B cell (primary cell): ENCODE measurements at regions not wholly inside any gene's neighbourhood (a gene's known extent, or its start where the extent isn't known, plus 50 kb on each side); places are given as distances from the start of the nearest gene placed in this dataset.

Experiments
- ATAC-seq: fragments of 200-7000 bp; cut with Tn5 transposase; one replicate; pipeline ENCODE4 v1.10.0; 2021; ENCODE audit warnings: low read depth, mild to moderate bottlenecking, moderate number of reproducible peaks, moderate library complexity
- CTCF ChIA-PET: fragments of 350-600 bp; sonication (Branson Sonifier 250); formaldehyde crosslinking; loops from one replicate; lab custom pipeline; 2021; ENCODE audit warnings: antibody characterized with exemption, inconsistent platforms; lab: Charles Lee
- POLR2A ChIA-PET: fragments of 350-600 bp; sonication (Branson Sonifier 250); formaldehyde crosslinking; loops from one replicate; lab custom pipeline; 2021; ENCODE audit warnings: antibody characterized with exemption; lab: Charles Lee
- DNase-seq: peaks from one replicate; pipeline ENCODE4 v3.0.0; 2013
- H2AFZ ChIP-seq: 2 replicates; pipeline ENCODE4 v1.6.1; 2012; ENCODE audit warnings: mild to moderate bottlenecking, low read depth, low read length; ENCODE audit not compliant: insufficient read depth, poor library complexity, severe bottlenecking
- H3K27ac ChIP-seq, 2 donors: 1 replicate in 1 of 2; 2 replicates in 1 of 2; pipeline ENCODE4 v1.5.1; 2012 to 2013; ENCODE audit warnings: low read length in 2 of 2, mild to moderate bottlenecking in 2 of 2, moderate library complexity in 1 of 2
- H3K27me3 ChIP-seq, 4 experiments: fragments of 200-600 bp in 1 of 4; sonication (generic) in 1 of 4; replicated peaks in 1 of 4; 1 replicate in 2 of 4; 2 replicates in 2 of 4; pipeline versions ENCODE4 v1.6.1 to v1.7.0; 2013 to 2016; ENCODE audit warnings: low read length in 3 of 4, mild to moderate bottlenecking in 2 of 4, mixed read lengths in 1 of 4, moderate library complexity in 1 of 4; ENCODE audit not compliant: insufficient read depth in 4 of 4, control insufficient read depth in 3 of 4; ENCODE audit errors: control extremely low read depth in 1 of 4
- H3K36me3 ChIP-seq, 2 experiments: replicated peaks in 1 of 2; 1 replicate in 1 of 2; 2 replicates in 1 of 2; pipeline versions ENCODE4 v1.6.1 to v1.7.1; 2013; ENCODE audit warnings: low read length in 1 of 2; ENCODE audit not compliant: insufficient read depth in 2 of 2, control insufficient read depth in 1 of 2; ENCODE audit errors: control extremely low read depth in 1 of 2, extremely low read depth in 1 of 2
- H3K4me1 ChIP-seq, 2 donors: fragments of 200-600 bp in 1 of 2; sonication (generic) in 1 of 2; 1 replicate in 1 of 2; 2 replicates in 1 of 2; pipeline versions ENCODE4 v1.5.1 to v1.6.1; 2013 to 2017; ENCODE audit warnings: low read length in 2 of 2; ENCODE audit not compliant: control insufficient read depth in 2 of 2, insufficient read depth in 2 of 2
- H3K4me2 ChIP-seq: replicated peaks from 2 replicates; pipeline ENCODE3; 2012; ENCODE audit warnings: mild to moderate bottlenecking, low read depth, low read length; ENCODE audit not compliant: poor library complexity, severe bottlenecking
- H3K4me3 ChIP-seq, 5 experiments: fragments of 200-600 bp in 1 of 5; sonication (generic) in 1 of 5; 1 replicate in 3 of 5; 2 replicates in 2 of 5; pipeline versions ENCODE4 v1.5.1 to v1.7.0; 2011 to 2016; ENCODE audit warnings: low read length in 4 of 5, mild to moderate bottlenecking in 4 of 5, low read depth in 2 of 5, control low read depth in 1 of 5, moderate library complexity in 1 of 5; ENCODE audit not compliant: insufficient read depth in 1 of 5; ENCODE audit errors: control extremely low read depth in 1 of 5, extremely low read depth in 1 of 5
- H3K79me2 ChIP-seq: fragments of 200-600 bp; sonication (generic); one replicate; pipeline ENCODE4 v1.6.0; 2016; ENCODE audit warnings: low read length; ENCODE audit not compliant: control insufficient read depth, insufficient read depth
- H3K9ac ChIP-seq: fragments of 200-600 bp; sonication (generic); 2 replicates; pipeline ENCODE4 v1.6.1; 2017; ENCODE audit warnings: mild to moderate bottlenecking, low read length, moderate library complexity
- H3K9me3 ChIP-seq, 3 donors: one replicate each; pipeline versions ENCODE4 v1.6.1 to v1.7.1; 2013; ENCODE audit warnings: low read length in 2 of 3; ENCODE audit not compliant: control insufficient read depth in 2 of 3, insufficient read depth in 1 of 3; ENCODE audit errors: control extremely low read depth in 1 of 3
- H4K20me1 ChIP-seq: 2 replicates; pipeline ENCODE4 v1.6.0; 2012; ENCODE audit warnings: mild to moderate bottlenecking, low read length; ENCODE audit not compliant: insufficient read depth, control insufficient read depth, poor library complexity, severe bottlenecking
- H3K27ac Mint-ChIP-seq: one replicate; pipeline ENCODE4 v1.8.0; 2021; ENCODE audit warnings: mixed read lengths
- H3K27me3 Mint-ChIP-seq: one replicate; pipeline ENCODE4 v1.8.0; 2021; ENCODE audit warnings: mixed read lengths
- H3K4me1 Mint-ChIP-seq: one replicate; pipeline ENCODE4 v1.8.0; 2021; ENCODE audit warnings: mixed read lengths
- H3K4me3 Mint-ChIP-seq: one replicate; pipeline ENCODE4 v1.8.0; 2021; ENCODE audit warnings: mixed read lengths
- H3K9me3 Mint-ChIP-seq: one replicate; pipeline ENCODE4 v1.8.0; 2022; ENCODE audit warnings: mixed read lengths; ENCODE audit not compliant: insufficient read depth
- EZH2 ChIP-seq: IDR thresholded peaks from 2 replicates; pipeline ENCODE4 v1.6.1; 2012; ENCODE audit warnings: borderline replicate concordance, low read depth, mild to moderate bottlenecking, moderate library complexity, low read length; ENCODE audit not compliant: insufficient read depth, poor library complexity, severe bottlenecking
- WGBS: methylation state at CpG from one replicate; pipeline ENCODE4 v1.1.5; 2013; ENCODE audit warnings: missing lambda C conversion rate; ENCODE audit not compliant: insufficient coverage; 5-methylcytosine and 5-hydroxymethylcytosine counted together
- intact Hi-C: fragments of 100-400 bp; cut with micrococcal nuclease; formaldehyde crosslinking; loops from one replicate; pipeline ENCODE4 v1.10.0; 2022
- TF ChIP-seq, protein P1 (sequence below): fragments of 200-600 bp; IDR thresholded peaks from one replicate; pipeline ENCODE4 v1.8.0; 2022; ENCODE audit warnings: antibody characterized with exemption, mild to moderate bottlenecking

DNA sequence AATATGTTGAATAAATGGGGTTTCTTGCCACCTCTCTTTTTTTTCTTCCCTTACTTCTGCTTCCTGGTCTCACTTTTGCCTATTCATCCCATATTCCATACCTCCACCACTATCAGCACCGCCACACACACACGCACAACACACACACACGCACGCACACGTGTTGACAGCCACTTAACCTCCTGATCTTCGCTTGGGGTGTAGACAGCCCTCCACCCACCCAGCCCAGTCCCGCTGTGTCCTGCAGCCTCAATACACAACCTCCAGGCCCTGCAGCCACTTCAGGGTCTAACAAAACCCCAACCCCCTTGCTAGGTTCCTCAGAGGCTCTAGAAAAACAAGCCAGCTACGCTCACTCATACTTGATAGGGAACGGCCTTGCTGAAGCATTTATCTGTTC is 72.3 kb downstream of the LINC00237 start:
- Mint-ChIP-seq H3K4me3 (no peak overlapping the region), H3K4me1 (no peaks in the 10 kb centered on the region), H3K27ac (no peak overlapping the region), H3K9me3 (no peaks in the 10 kb centered on the region), H3K27me3 (peaks cover 15% of the 10 kb centered on the region)
- DNase-seq, result no peak
- H3K27ac ChIP-seq, result no peak overlapping the region
- H3K9me3 ChIP-seq, result no peaks in the 10 kb centered on the region
- no peaks in the 10 kb centered on the region for H3K4me1 ChIP-seq
- H3K36me3 ChIP-seq, result no peaks in the 10 kb centered on the region
- no peak for ATAC-seq
- no peaks in the 10 kb centered on the region for H4K20me1 ChIP-seq
- no peak overlapping the region for H2AFZ ChIP-seq
- H3K79me2 ChIP-seq, result no peaks in the 10 kb centered on the region
- POLR2A ChIA-PET, result no interaction called here
- CTCF ChIA-PET, result no interaction called here
- intact Hi-C loops, result no loop called here
- H3K4me3 ChIP-seq, result no peak overlapping the region
- WGBS, result 92% methylated on average over 7 of the region's 9 CpGs
- H3K27me3 ChIP-seq, result peaks cover 0 to 2% (median 0%) of the 10 kb centered on the region in 4 experiments
- H3K9ac ChIP-seq, result no peak overlapping the region
- H3K4me2 ChIP-seq, result no peak overlapping the region
- TF ChIP-seq, protein P1, sequence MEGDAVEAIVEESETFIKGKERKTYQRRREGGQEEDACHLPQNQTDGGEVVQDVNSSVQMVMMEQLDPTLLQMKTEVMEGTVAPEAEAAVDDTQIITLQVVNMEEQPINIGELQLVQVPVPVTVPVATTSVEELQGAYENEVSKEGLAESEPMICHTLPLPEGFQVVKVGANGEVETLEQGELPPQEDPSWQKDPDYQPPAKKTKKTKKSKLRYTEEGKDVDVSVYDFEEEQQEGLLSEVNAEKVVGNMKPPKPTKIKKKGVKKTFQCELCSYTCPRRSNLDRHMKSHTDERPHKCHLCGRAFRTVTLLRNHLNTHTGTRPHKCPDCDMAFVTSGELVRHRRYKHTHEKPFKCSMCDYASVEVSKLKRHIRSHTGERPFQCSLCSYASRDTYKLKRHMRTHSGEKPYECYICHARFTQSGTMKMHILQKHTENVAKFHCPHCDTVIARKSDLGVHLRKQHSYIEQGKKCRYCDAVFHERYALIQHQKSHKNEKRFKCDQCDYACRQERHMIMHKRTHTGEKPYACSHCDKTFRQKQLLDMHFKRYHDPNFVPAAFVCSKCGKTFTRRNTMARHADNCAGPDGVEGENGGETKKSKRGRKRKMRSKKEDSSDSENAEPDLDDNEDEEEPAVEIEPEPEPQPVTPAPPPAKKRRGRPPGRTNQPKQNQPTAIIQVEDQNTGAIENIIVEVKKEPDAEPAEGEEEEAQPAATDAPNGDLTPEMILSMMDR, result no peak
- TF ChIP-seq EZH2, result no peak

DNA sequence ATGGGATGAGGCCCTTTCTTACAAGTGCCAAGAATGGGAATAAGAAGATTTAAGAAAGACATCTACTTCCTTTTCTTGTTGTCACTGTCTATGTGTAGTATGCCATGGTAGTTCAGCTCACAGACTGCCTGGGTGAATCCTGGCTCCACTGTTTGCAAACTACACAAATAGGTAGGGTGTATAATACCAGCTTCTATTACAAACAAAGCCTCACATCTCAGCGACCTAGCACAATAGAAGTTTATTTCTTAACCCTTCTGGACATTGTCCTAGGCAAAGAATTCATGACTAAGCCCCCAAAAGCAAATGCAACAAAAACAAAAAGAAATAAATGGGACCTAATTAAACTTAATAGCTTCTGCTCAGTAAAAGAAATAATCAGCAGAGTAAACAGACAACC is 74.5 kb downstream of the LINC00237 start:
- ATAC-seq, result no peak
- H3K4me1 Mint-ChIP-seq, result no peaks in the 10 kb centered on the region
- H3K4me2 ChIP-seq, result no peak overlapping the region

More for the DNA sequence above, 74.5 kb downstream of the LINC00237 start:
- no peak for DNase-seq
- H3K27ac Mint-ChIP-seq, result no peak overlapping the region
- H3K27ac ChIP-seq, result no peak overlapping the region
- intact Hi-C loops, result no loop called here
- H2AFZ ChIP-seq, result no peak overlapping the region
- 25% methylated on average over 1 of the region's 1 CpG for WGBS
- no peaks in the 10 kb centered on the region for H3K79me2 ChIP-seq
- no peaks in the 10 kb centered on the region for H4K20me1 ChIP-seq
- TF ChIP-seq, protein P1, result no peak
- no peak for TF ChIP-seq EZH2
- CTCF ChIA-PET, result interaction anchor here (2.1 kb wide), 1 partner anchor 10 kb away, joined by 4 read pairs; no protein-coding TSS in a partner anchor
- POLR2A ChIA-PET, result no interaction called here
- H3K36me3 ChIP-seq, result no peaks in the 10 kb centered on the region
- no peak overlapping the region for H3K4me3 ChIP-seq
- peaks cover 0 to 2% (median 0%) of the 10 kb centered on the region in 4 experiments for H3K27me3 ChIP-seq
- H3K9ac ChIP-seq, result no peak overlapping the region
- peaks cover 20% of the 10 kb centered on the region for H3K27me3 Mint-ChIP-seq
- no peaks in the 10 kb centered on the region for H3K9me3 Mint-ChIP-seq
- no peaks in the 10 kb centered on the region for H3K4me1 ChIP-seq
- H3K9me3 ChIP-seq, result no peaks in the 10 kb centered on the region
- H3K4me3 Mint-ChIP-seq, result no peak overlapping the region
